Epithelial cell of esophagus (primary cell): ENCODE measurements at regions not wholly inside any gene's neighbourhood (a gene's known extent, or its start where the extent isn't known, plus 50 kb on each side); places are given as distances from the start of the nearest gene placed in this dataset.

Experiments
- DNase-seq: peaks from one replicate; pipeline ENCODE4 v3.0.0; 2010; ENCODE audit warnings: low read depth
- H3K4me3 ChIP-seq: 2 replicates; pipeline ENCODE4 v1.5.1; 2011; ENCODE audit warnings: mild to moderate bottlenecking, low read length, control low read depth
- CTCF ChIP-seq: IDR thresholded peaks from 2 replicates; pipeline ENCODE4 v1.5.1; 2011; ENCODE audit warnings: low read depth, mild to moderate bottlenecking, low read length, control low read depth, inconsistent platforms; ENCODE audit not compliant: insufficient read depth; ENCODE audit errors: missing control alignments

GRCh38 chr7:120110169-120110568 lies 162.8 kb upstream of the KCND2 start:
- DNase-seq, result peak; percentile 59
- H3K4me3 ChIP-seq, result no peak overlapping the region
- no peak for TF ChIP-seq CTCF

- TF ChIP-seq CTCF, result no peak
- H3K4me3 ChIP-seq, result no peak overlapping the region
- DNase-seq, result no peak
Measured at GRCh38 chr7:120114626-120115025, 158.3 kb upstream of the KCND2 start.

- no peak overlapping the region for H3K4me3 ChIP-seq
- no peak for DNase-seq
- TF ChIP-seq CTCF, result no peak
Measured at GRCh38 chr7:120123528-120123927, 149.4 kb upstream of the KCND2 start.

- TF ChIP-seq CTCF, result no peak
- H3K4me3 ChIP-seq, result no peak overlapping the region
- no peak for DNase-seq
Measured at GRCh38 chr7:120131096-120131839, 141.7 kb upstream of the KCND2 start.

GRCh38 chr7:120138497-120138896 lies 134.5 kb upstream of the KCND2 start:
- TF ChIP-seq CTCF, result no peak
- no peak for DNase-seq
- H3K4me3 ChIP-seq, result no peak overlapping the region

GRCh38 chr7:120156476-120156875 lies 116.5 kb upstream of the KCND2 start:
- DNase-seq, result no peak
- TF ChIP-seq CTCF, result no peak
- no peak overlapping the region for H3K4me3 ChIP-seq

- H3K4me3 ChIP-seq, result no peak overlapping the region
- DNase-seq, result no peak
- TF ChIP-seq CTCF, result no peak
Measured at GRCh38 chr7:120160166-120160565, 112.8 kb upstream of the KCND2 start.
